Neural progenitor cell (in vitro differentiated cells): ENCODE measurements at regions not wholly inside any gene's neighbourhood (a gene's known extent, or its start where the extent isn't known, plus 50 kb on each side); places are given as distances from the start of the nearest gene placed in this dataset.

ENCODE experiments used
- DNase-seq: peaks from one replicate; pipeline ENCODE4 v3.0.0-alpha.2; 2016; ENCODE audit warnings: low spot score
- H2AFZ ChIP-seq: fragments of 200-600 bp; sonication (generic); replicated peaks from 2 replicates; pipeline ENCODE4 v1.6.1; 2016; ENCODE audit warnings: antibody characterized with exemption
- H3F3A ChIP-seq: fragments of 200-600 bp; sonication (generic); 2 replicates; pipeline ENCODE4 v1.6.1; 2016; ENCODE audit warnings: antibody characterized with exemption, low read depth
- H3K27ac ChIP-seq: fragments of 200-600 bp; sonication (generic); 2 replicates; pipeline ENCODE4 v1.5.1; 2016; ENCODE audit warnings: mild to moderate bottlenecking
- H3K27me3 ChIP-seq: fragments of 200-600 bp; sonication (generic); 2 replicates; pipeline ENCODE4 v1.6.1; 2016; ENCODE audit warnings: mild to moderate bottlenecking, moderate library complexity
- H3K36me3 ChIP-seq: fragments of 200-600 bp; sonication (generic); 2 replicates; pipeline ENCODE4 v1.5.1; 2016
- H3K4me1 ChIP-seq: fragments of 200-600 bp; sonication (generic); 2 replicates; pipeline ENCODE4 v1.6.1; 2016; ENCODE audit warnings: mixed run types
- H3K4me2 ChIP-seq: fragments of 200-600 bp; sonication (generic); 2 replicates; pipeline ENCODE4 v1.6.1; 2016
- H3K4me3 ChIP-seq: fragments of 200-600 bp; sonication (generic); 2 replicates; pipeline ENCODE4 v1.5.1; 2016
- H3K79me2 ChIP-seq: fragments of 200-600 bp; sonication (generic); 2 replicates; pipeline ENCODE4 v1.6.1; 2016; ENCODE audit warnings: low read depth
- H3K9ac ChIP-seq: fragments of 200-600 bp; sonication (generic); 2 replicates; pipeline ENCODE4 v1.6.1; 2016
- H3K9me3 ChIP-seq: fragments of 200-600 bp; sonication (generic); 2 replicates; pipeline ENCODE4 v1.5.1; 2016; ENCODE audit warnings: low read depth
- H4K20me1 ChIP-seq: fragments of 200-600 bp; sonication (generic); 2 replicates; pipeline ENCODE4 v1.6.1; 2016; ENCODE audit warnings: low read depth
- H3K27ac Mint-ChIP-seq: 3 replicates; pipeline ENCODE4 v1.8.0; 2021; ENCODE audit warnings: mixed read lengths
- H3K27me3 Mint-ChIP-seq: 2 replicates; pipeline ENCODE4 v1.8.0; 2022; ENCODE audit warnings: low read depth, mild to moderate bottlenecking, inconsistent platforms, moderate library complexity, mixed read lengths; ENCODE audit not compliant: insufficient read depth
- H3K36me3 Mint-ChIP-seq: 3 replicates; pipeline ENCODE4 v1.8.0; 2021; ENCODE audit warnings: mixed read lengths
- H3K4me1 Mint-ChIP-seq: 3 replicates; pipeline ENCODE4 v1.8.0; 2021; ENCODE audit warnings: mixed read lengths
- H3K4me3 Mint-ChIP-seq: 3 replicates; pipeline ENCODE4 v1.8.0; 2021; ENCODE audit warnings: mild to moderate bottlenecking, moderate library complexity, mixed read lengths
- H3K9me3 Mint-ChIP-seq: 3 replicates; pipeline ENCODE4 v1.8.0; 2020; ENCODE audit warnings: mixed read lengths
- CTCF ChIP-seq: fragments of 200-600 bp; sonication (generic); IDR thresholded peaks from 2 replicates; pipeline ENCODE4 v1.5.1; 2017; ENCODE audit warnings: antibody characterized with exemption, mild to moderate bottlenecking
- EZH2 ChIP-seq: fragments of 200-600 bp; sonication (generic); IDR thresholded peaks from 2 replicates; pipeline ENCODE4 v1.6.1; 2017; ENCODE audit warnings: antibody characterized with exemption, mild to moderate bottlenecking, moderate library complexity
- EZH2phosphoT487 ChIP-seq: fragments of 200-600 bp; sonication (generic); IDR thresholded peaks from 2 replicates; pipeline ENCODE4 v1.6.1; 2017; ENCODE audit warnings: antibody characterized with exemption

GRCh38 chr19:30311911-30312310 lies 60.3 kb upstream of the ZNF536 start:
- Histone ChIP-seq H3K9me3 (no peaks in the 10 kb centered on the region), H3K27ac (no peak overlapping the region), H3K4me2 (no peak overlapping the region), H3K4me3 (no peak overlapping the region), H4K20me1 (no peaks in the 10 kb centered on the region), H3F3A (no peaks in the 10 kb centered on the region), H3K79me2 (no peaks in the 10 kb centered on the region), H3K36me3 (no peaks in the 10 kb centered on the region), H2AFZ (no peak overlapping the region), H3K27me3 (no peaks in the 10 kb centered on the region), H3K9ac (no peak overlapping the region), H3K4me1 (peaks cover 10% of the 10 kb centered on the region)
- Mint-ChIP-seq H3K36me3 (peaks cover 5% of the 10 kb centered on the region), H3K27ac (no peak overlapping the region), H3K4me1 (peaks cover 38% of the 10 kb centered on the region), H3K9me3 (peaks cover 3% of the 10 kb centered on the region), H3K4me3 (no peak overlapping the region), H3K27me3 (peaks cover 9% of the 10 kb centered on the region)
- TF ChIP-seq EZH2 (no peak), CTCF (no peak)
- DNase-seq: no peak

GRCh38 chr19:30312582-30313352 lies 59.4 kb upstream of the ZNF536 start:
- Histone ChIP-seq H2AFZ (no peak overlapping the region), H3K27me3 (no peaks in the 10 kb centered on the region), H3K4me2 (no peak overlapping the region), H4K20me1 (no peaks in the 10 kb centered on the region), H3K79me2 (no peaks in the 10 kb centered on the region), H3K36me3 (no peaks in the 10 kb centered on the region), H3K4me1 (peaks cover 10% of the 10 kb centered on the region), H3F3A (no peaks in the 10 kb centered on the region), H3K4me3 (no peak overlapping the region), H3K9me3 (no peaks in the 10 kb centered on the region), H3K9ac (no peak overlapping the region), H3K27ac (no peak overlapping the region)
- peaks cover 32% of the 10 kb centered on the region for H3K4me1 Mint-ChIP-seq
- TF ChIP-seq EZH2phosphoT487: no peak
- peaks cover 3% of the 10 kb centered on the region for H3K9me3 Mint-ChIP-seq
- H3K36me3 Mint-ChIP-seq: peaks cover 5% of the 10 kb centered on the region
- H3K27me3 Mint-ChIP-seq: peaks cover 9% of the 10 kb centered on the region
- DNase-seq: no peak
- no peak overlapping the region for H3K27ac Mint-ChIP-seq
- no peak overlapping the region for H3K4me3 Mint-ChIP-seq

- no peaks in the 10 kb centered on the region for H3K27me3 ChIP-seq
- DNase-seq: no peak
- H3K4me2 ChIP-seq: no peak overlapping the region
- Mint-ChIP-seq H3K27me3 (peaks cover 6% of the 10 kb centered on the region), H3K36me3 (peaks cover 3% of the 10 kb centered on the region), H3K27ac (no peak overlapping the region), H3K9me3 (peaks cover 3% of the 10 kb centered on the region), H3K4me1 (peaks cover 27% of the 10 kb centered on the region), H3K4me3 (no peak overlapping the region)
- no peaks in the 10 kb centered on the region for H3K9me3 ChIP-seq
- H3K36me3 ChIP-seq: no peaks in the 10 kb centered on the region
- H3K9ac ChIP-seq: no peak overlapping the region
- H4K20me1 ChIP-seq: no peaks in the 10 kb centered on the region
- no peak overlapping the region for H3K27ac ChIP-seq
- no peak overlapping the region for H2AFZ ChIP-seq
- H3F3A ChIP-seq: no peaks in the 10 kb centered on the region
- no peaks in the 10 kb centered on the region for H3K79me2 ChIP-seq
- H3K4me3 ChIP-seq: no peak overlapping the region
- no peak for TF ChIP-seq CTCF
- TF ChIP-seq EZH2: no peak
- TF ChIP-seq EZH2phosphoT487: no peak
- H3K4me1 ChIP-seq: peaks cover 10% of the 10 kb centered on the region
Observed at GRCh38 chr19:30313353-30313750, 58.8 kb upstream of the ZNF536 start.

- DNase-seq: no peak
- H2AFZ ChIP-seq: no peak overlapping the region
- peaks cover 3% of the 10 kb centered on the region for H3K9me3 Mint-ChIP-seq
- H3K27ac ChIP-seq: no peak overlapping the region
- H3K36me3 ChIP-seq: no peaks in the 10 kb centered on the region
- H3K9ac ChIP-seq: no peak overlapping the region
- H3K79me2 ChIP-seq: no peaks in the 10 kb centered on the region
- H4K20me1 ChIP-seq: no peaks in the 10 kb centered on the region
- no peaks in the 10 kb centered on the region for H3F3A ChIP-seq
- no peak overlapping the region for H3K4me2 ChIP-seq
- no peak overlapping the region for H3K4me3 ChIP-seq
- peaks cover 6% of the 10 kb centered on the region for H3K27me3 Mint-ChIP-seq
- H3K4me3 Mint-ChIP-seq: no peak overlapping the region
- H3K27ac Mint-ChIP-seq: no peak overlapping the region
- H3K4me1 Mint-ChIP-seq: peaks cover 28% of the 10 kb centered on the region
- peaks cover 10% of the 10 kb centered on the region for H3K4me1 ChIP-seq
- no peak for TF ChIP-seq EZH2
- no peak for TF ChIP-seq CTCF
- TF ChIP-seq EZH2phosphoT487: no peak
- no peaks in the 10 kb centered on the region for H3K9me3 ChIP-seq
- H3K27me3 ChIP-seq: no peaks in the 10 kb centered on the region
- peaks cover 3% of the 10 kb centered on the region for H3K36me3 Mint-ChIP-seq
Observed at GRCh38 chr19:30314056-30314804, 58.0 kb upstream of the ZNF536 start.
